ENCODE measurements at regions not wholly inside any gene's neighbourhood (a gene's known extent, or its start where the extent isn't known, plus 50 kb on each side); places are given as distances from the start of the nearest gene placed in this dataset.

GRCh38 chr3:197397838-197398237 is 99.4 kb upstream of the DLG1 start (continued):
- no peak for TF ChIP-seq SIX5 (IDR thresholded peaks at IDR 0.05; ENCODE audit: low read depth, low read length)
- TF ChIP-seq ASH2L (IDR thresholded peaks at IDR 0.05; ENCODE audit: low read length): no peak
- TF ChIP-seq, protein P1, sequence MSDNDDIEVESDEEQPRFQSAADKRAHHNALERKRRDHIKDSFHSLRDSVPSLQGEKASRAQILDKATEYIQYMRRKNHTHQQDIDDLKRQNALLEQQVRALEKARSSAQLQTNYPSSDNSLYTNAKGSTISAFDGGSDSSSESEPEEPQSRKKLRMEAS (IDR thresholded peaks at IDR 0.05): no peak
- no peak for TF ChIP-seq CEBPB (IDR thresholded peaks at IDR 0.05; ENCODE audit: low read depth, low read length)
- TF ChIP-seq CHD1 (IDR thresholded peaks at IDR 0.05; ENCODE audit: low read depth, low read length): no peak

Measured in H1 (cell line).